ENCODE measurements at regions not wholly inside any gene's neighbourhood (a gene's known extent, or its start where the extent isn't known, plus 50 kb on each side); places are given as distances from the start of the nearest gene placed in this dataset.

DNA sequence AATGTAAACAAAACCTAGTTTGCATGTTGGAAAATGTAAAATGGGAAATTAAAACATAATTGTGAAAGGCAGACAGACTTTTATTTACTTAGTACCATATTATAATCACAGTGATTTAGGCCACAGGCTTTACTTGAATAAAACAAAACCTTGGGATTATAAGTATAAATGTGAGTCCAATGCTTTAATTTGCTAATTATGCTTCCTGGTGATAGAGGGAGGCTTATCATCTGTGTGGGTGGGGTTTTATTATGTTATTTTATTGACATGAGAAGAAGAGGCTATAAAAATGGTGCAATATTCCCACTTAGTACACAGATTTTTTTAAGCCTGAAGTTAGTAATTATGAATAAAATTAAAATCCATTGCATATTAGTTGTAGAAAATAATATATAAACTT is 248.3 kb upstream of the TBL1XR1 start:
- no peak for TF ChIP-seq HNF4G (IDR thresholded peaks at IDR 0.05)
- TF ChIP-seq CTCF (IDR thresholded peaks at IDR 0.05; ENCODE audit: low read depth, low read length, missing input control): no peak
- TF ChIP-seq YY1 (IDR thresholded peaks at IDR 0.05): no peak
- TF ChIP-seq REST (IDR thresholded peaks at IDR 0.05): no peak
- no peak for TF ChIP-seq HNF4A (conservative IDR thresholded peaks at IDR 0.05)
- TF ChIP-seq FOXA1 (IDR thresholded peaks at IDR 0.05): no peak
- TF ChIP-seq, protein P1, sequence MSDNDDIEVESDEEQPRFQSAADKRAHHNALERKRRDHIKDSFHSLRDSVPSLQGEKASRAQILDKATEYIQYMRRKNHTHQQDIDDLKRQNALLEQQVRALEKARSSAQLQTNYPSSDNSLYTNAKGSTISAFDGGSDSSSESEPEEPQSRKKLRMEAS (IDR thresholded peaks at IDR 0.05): no peak
- TF ChIP-seq GABPA (IDR thresholded peaks at IDR 0.05 in 1 of 2, conservative IDR thresholded peaks at IDR 0.05 in 1 of 2): no peak
- no peak for TF ChIP-seq ATF3 (IDR thresholded peaks at IDR 0.05)
- no peak for TF ChIP-seq FOXA2 (IDR thresholded peaks at IDR 0.05)
- TF ChIP-seq JUND (IDR thresholded peaks at IDR 0.05): no peak
- no peak for TF ChIP-seq SP1 (IDR thresholded peaks at IDR 0.05)
- TF ChIP-seq RXRA (IDR thresholded peaks at IDR 0.05): no peak
- no peak for TF ChIP-seq NR2F2 (IDR thresholded peaks at IDR 0.05)
- TF ChIP-seq EGR1 (IDR thresholded peaks at IDR 0.05; ENCODE audit: low read depth in 2 of 2): no peak
- no peak for TF ChIP-seq RAD21 (IDR thresholded peaks at IDR 0.05)
- Histone ChIP-seq H3K4me3 (ENCODE audit: low read depth in 1 of 3, low read length in 3 of 3) (no peak overlapping the region), H3K9ac (ENCODE audit: low read depth in 1 of 2, low read length in 2 of 2) (no peak overlapping the region), H3K27ac (ENCODE audit: low read depth in 1 of 2, low read length in 2 of 2) (no peak overlapping the region), H3K27me3 (ENCODE audit: control insufficient read depth in 4 of 4, insufficient read depth in 4 of 4, low read length in 3 of 4) (no peaks in the 10 kb centered on the region), H3K4me1 (ENCODE audit: control insufficient read depth in 4 of 4, insufficient read depth in 4 of 4, low read length in 3 of 4) (peaks cover 0 to 4% (median 1%) of the 10 kb centered on the region in 4 donors), H3K36me3 (ENCODE audit: control insufficient read depth in 4 of 4, insufficient read depth in 3 of 4, low read depth in 1 of 4, low read length in 3 of 4) (no peaks in the 10 kb centered on the region), H3K9me3 (ENCODE audit: control insufficient read depth in 4 of 4, low read length in 3 of 4) (no peaks in the 10 kb centered on the region)
- no peak for DNase-seq (ENCODE audit: low spot score)

GRCh38 chr3:177446165-177446601 is 248.9 kb upstream of the TBL1XR1 start:
- H3K27ac ChIP-seq (ENCODE audit: low read depth in 1 of 2, low read length in 2 of 2): no peak overlapping the region
- peak in 1 of 2 donors; percentile 27 for TF ChIP-seq RAD21 (IDR thresholded peaks at IDR 0.05)
- TF ChIP-seq GABPA (IDR thresholded peaks at IDR 0.05 in 1 of 2, conservative IDR thresholded peaks at IDR 0.05 in 1 of 2): no peak
- peak; percentile 13 to 30 for TF ChIP-seq RXRA (IDR thresholded peaks at IDR 0.05)
- 55% methylated on average over 6 of the region's 6 CpGs for WGBS
- H3K4me1 ChIP-seq (ENCODE audit: control insufficient read depth in 4 of 4, insufficient read depth in 4 of 4, low read length in 3 of 4): peaks cover 0 to 4% (median 1%) of the 10 kb centered on the region in 4 donors
- H3K27me3 ChIP-seq (ENCODE audit: control insufficient read depth in 4 of 4, insufficient read depth in 4 of 4, low read length in 3 of 4): no peaks in the 10 kb centered on the region
- no peak overlapping the region for H3K9ac ChIP-seq (ENCODE audit: low read depth in 1 of 2, low read length in 2 of 2)
- DNase-seq (ENCODE audit: low spot score): no peak
- H3K9me3 ChIP-seq (ENCODE audit: control insufficient read depth in 4 of 4, low read length in 3 of 4): no peaks in the 10 kb centered on the region
- H3K4me3 ChIP-seq (ENCODE audit: low read depth in 1 of 3, low read length in 3 of 3): no peak overlapping the region
- H3K36me3 ChIP-seq (ENCODE audit: control insufficient read depth in 4 of 4, insufficient read depth in 3 of 4, low read depth in 1 of 4, low read length in 3 of 4): no peaks in the 10 kb centered on the region
